HG03060 (cell line): ENCODE measurements at regions not wholly inside any gene's neighbourhood (a gene's known extent, or its start where the extent isn't known, plus 50 kb on each side); places are given as distances from the start of the nearest gene placed in this dataset.
"Not testable (repeated sequence)": the region's sequence is repeated elsewhere in the genome, so short reads cannot be mapped to it uniquely, and the experiment has no call there.

Source experiments
- ATAC-seq: cut with Tn5 transposase; IDR thresholded peaks from one replicate; pipeline ENCODE4 v1.9.1; 2021; ENCODE audit warnings: low read depth, moderate number of reproducible peaks; ENCODE audit not compliant: unreplicated experiment

DNA sequence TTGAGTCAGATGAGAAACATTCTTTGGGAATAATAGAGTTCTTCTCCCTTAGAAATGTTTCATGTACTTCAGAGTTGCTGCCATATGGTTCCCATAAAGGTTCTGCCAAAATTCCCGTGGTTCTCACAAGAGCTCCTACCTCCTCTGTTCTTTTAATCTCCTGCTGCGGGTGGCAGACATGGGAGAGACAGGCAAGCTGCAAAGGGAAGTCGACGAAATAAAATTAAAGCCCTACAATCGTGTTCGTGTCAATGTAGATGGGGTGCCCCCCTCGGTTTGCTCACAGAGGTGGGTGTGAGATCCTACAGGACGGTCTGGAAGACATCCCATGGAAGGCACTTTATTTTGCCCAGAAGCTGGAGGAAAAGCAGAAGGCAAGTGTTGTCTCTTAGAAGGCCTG, 276.0 kb downstream of the RWDD3 start:
- no peak for ATAC-seq

DNA sequence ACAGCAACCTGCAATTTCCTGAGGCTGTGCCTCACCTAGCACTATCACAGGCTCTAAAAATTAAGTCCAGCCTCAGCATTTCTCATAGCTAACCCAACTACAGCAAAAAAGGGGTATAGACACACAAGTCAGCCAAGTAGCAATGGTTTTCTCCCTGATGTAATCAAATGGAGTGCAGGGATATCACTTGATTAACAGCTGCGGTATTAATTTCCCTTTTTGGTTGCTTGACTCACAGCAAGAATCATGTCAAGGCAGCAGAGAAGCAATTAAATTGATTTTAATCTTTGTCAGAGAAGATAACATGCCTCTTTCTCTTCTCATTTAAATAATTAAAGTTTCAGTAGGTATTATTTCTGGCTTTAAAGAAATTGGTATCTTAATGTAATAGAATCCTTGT, 278.9 kb downstream of the RWDD3 start:
- no peak for ATAC-seq

DNA sequence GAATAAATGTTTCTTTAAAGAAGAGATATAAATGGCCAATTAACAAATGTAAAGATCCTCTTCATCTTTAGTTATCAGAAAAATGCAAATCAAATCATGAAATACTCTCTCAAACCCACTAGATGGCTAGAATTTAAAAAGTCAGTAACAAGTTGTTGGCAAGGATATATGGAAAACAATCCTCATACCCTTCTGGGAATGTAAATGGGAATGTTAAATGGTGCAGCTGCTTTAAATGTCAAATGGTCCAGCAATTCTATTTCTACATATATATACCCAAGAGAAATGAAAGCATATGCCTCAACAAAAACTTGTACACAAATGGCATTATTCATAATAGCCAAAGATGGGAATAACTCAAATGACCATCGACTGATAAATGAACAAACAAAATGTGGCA, 283.5 kb downstream of the RWDD3 start:
- ATAC-seq, result no peak

DNA sequence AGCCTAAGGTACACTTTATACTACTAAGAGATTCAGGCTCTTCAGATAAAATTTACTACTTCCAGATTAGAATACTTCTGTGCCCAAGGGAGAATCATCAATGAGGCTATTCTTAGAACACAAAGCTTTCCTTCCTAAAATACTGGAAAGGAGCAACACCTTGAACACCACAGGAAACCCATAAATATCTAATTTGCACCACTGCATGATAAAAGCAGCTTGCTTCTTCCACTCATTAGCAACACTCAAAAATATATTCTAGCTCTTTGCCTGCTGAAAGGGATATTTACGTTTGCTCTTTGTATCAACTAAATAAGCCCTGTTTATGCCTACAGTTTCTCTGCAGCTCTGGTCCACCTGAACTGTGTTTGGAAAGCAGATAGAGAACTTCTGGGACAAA, 284.3 kb downstream of the RWDD3 start:
- ATAC-seq, result no peak

DNA sequence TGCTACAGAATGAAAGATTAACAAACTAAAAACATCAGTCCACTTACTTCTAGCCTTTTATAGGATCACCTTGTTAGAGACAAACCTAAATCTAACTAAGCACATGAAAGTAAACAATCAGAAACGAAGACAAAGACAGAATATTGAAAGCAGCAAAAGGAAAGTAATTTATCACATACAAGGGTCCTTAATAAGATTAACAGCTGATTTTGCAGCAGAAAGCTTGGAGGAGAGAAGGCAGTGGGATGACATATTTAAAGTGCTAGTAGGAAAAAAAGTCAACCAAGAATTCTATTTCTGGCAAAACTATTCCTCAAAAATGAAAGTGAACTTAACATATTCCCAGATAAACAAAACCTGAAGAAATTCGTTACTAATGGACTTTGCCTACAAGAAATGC, 286.4 kb downstream of the RWDD3 start:
- no peak for ATAC-seq

DNA sequence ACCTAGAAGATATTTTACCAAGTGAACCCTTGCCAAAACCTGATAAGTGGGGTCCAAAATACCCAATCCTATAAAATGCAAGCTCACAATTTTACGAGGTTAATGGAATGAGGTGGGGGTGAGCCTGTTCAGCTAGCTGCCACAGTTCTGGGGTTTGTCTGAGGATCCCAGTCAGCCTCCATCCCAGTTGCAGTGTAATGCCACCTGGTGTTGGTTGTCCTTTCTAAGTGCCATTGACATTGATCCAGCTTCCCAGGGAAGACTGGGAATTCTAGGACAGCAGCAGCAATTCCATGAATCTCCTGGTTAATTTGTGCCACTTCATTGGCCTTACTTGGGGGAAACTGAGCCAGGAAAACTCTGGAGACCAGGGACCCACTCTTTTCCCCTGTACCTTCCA, 298.3 kb downstream of the RWDD3 start:
- ATAC-seq, result no peak

DNA sequence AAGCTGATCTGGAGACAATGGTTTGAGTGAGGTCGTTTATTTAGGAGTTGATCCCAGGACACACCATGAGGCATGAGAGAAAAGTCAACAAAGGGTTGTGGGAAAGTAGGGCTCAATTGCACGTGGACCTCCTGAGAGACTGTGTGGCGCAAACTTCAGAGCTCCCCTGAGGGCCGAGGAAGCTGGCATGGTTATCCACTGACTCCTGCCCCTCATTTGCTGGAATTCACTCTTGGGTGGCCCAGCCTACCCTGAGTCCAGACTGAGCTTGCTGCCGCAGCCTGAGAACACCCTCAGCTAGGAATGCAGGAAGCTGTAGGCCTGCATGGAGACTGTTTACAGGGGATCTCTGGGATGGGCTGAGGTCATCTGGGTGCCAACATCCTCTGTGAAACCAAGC, 301.0 kb downstream of the RWDD3 start:
- ATAC-seq, result no peak

DNA sequence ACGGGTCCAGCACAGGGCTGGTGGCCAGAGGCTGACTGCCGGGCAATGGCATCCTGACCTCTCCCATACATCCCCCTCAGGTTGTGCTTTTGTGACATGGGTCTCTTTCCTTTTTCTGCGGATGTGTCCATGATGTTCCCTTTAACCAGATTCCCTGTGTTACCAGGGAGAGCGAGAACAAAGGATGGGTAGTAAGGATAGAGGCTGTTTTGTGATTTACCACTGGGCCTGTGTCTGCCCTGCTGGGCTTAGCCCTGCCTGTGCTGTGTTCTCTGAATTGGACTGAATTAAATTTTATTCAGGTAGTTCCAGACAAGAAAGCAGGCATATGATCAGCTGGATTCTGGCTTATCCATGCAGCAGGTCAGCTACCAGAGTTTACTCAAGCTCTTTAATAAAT, 301.6 kb downstream of the RWDD3 start:
- ATAC-seq, result no peak

DNA sequence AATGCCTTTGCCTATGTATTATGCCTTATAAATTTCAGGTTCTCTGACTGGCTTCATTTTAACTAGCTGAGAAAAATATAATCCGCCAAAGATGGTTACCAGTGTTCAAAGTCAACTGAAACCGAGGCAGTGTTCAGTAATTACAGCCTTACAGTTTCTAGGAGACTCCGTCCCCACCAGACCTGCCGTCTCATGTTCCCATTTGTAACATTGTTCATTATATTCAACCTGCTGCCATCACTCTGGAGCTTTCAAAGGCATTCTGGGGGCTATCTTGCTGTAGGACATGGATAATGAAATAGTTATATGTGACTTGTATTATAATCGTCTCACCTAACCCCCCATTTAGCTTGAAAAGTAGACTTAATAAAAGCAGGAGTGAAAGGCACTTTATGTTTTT, 302.5 kb downstream of the RWDD3 start:
- ATAC-seq, result no peak

DNA sequence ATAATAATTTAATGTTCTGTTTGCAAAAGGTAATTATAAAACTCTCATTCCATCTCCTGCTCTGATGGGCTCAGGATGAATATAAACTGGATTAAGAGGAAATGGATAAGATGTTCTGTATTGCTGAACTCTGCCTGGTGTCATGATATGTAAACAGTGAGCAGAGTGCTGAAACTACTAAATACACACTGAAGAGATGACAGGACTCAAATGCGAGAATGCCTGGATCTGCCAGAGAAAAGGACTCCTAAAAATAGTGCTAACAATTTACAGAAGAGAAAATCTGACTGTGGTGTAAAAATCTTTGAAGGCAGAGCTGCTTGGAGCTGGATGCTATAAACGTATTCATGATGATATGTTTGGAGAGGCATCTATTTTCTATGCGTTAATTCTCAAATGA, 303.2 kb downstream of the RWDD3 start:
- no peak for ATAC-seq

DNA sequence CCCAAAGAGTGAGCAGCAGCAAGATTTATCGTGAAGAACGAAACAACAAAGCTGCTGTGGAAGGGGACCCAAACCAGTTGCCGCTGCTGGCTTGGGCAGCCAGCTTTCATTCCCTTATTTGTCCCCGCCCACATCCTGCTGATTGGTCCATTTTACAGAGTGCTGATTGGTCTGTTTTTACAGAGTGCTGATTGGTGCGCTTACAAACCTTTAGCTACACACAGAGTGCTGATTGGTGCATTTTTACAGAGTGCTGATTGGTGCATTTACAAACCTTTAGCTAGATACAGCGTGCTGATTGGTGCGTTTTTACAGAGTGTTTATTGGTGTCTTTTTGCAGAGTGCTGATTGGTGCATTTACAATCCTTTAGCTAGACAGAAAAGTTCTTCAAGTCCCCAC, 304.2 kb downstream of the RWDD3 start:
- not testable (repeated sequence) for ATAC-seq

DNA sequence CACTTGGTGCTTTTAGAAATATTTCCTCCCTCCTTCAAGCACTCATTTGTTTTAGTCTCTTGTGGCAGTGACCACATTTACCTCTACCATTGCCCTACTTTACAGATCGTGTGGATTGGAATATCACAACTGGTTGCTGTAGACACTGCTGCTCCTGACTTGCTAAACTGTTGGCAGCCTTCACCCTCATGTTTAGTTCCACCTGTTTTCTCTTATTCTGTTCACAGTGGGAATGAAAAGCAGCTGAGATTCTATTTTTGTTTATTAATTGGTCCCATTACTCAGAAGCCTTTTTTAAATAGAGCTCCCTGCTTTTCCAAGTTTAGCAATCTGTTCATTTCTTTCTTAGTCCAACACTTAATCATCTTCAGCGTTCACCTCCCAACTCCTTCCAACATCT, 308.9 kb downstream of the RWDD3 start:
- no peak for ATAC-seq

DNA sequence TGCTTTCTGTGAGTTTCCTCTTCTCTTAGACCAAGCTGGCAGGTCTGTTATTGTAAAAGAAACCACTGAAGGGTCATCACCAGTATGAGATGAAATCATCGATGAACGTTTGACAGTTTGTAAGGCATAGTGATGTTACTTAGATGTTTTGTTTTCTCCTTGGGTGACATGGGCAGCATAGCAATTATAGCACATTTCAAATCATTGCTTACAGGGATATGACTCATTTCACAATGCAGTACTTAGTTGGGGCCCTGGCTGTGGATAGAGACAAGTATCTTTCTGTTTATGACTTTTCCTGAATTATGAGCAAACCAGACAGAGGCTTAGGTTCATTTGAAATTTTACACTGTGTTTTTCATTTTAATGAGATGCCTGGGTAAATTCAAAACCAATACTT, 313.0 kb downstream of the RWDD3 start:
- ATAC-seq, result no peak

DNA sequence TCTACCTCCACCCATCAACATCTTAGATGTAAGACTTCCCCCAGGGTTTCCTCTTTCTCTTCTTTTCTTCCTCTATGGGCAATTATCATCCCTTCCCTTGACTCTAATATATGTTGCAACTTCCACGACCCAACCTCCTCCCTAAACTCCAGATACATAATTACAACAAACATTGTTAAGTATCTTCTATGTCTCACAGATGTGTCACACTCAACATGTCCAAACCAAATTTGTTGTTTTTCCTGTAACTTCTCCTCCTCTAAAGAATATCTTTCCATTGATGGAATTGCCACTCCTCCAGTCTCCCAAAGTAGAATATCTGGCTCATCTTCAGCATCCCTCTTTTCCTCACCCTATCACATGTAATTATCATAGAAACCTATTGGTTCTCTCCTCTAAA, 314.2 kb downstream of the RWDD3 start:
- no peak for ATAC-seq

DNA sequence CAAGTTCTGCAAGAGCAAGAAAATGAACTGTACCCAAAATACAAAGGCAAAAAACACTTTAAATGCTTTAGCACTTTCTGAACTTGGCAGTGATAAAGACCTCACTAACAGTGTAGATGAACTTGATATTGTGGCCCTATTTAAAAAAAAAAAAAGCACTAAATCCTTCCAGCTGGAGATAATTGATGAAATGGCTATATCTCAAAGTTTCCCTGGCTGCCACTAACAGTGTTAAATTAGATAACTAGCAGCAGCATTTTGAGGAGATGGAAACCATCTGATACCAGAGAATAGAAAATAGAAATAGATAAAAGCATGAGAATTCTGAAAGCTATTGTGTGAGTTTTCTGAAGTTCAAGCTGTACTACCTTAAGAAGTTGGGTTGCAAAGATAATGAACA, 317.2 kb downstream of the RWDD3 start:
- no peak for ATAC-seq

DNA sequence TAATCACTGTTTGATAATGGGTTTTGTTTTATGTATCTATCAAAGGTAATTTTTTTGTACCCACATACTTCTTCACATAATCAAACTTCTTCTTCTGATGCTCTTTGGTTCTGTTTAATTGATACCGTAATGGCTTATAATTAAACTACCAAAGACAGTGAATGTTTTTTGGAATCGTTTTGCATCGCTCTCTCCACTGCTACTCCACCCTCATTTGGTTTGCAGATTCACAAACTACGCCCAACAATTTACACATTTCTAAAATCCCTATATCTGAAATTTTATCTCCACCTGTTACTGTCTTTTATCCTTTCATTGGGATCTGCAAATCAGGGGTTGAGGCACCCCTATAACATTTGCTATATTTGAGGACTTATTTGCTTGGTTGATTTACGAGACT, 319.6 kb downstream of the RWDD3 start:
- ATAC-seq, result no peak

DNA sequence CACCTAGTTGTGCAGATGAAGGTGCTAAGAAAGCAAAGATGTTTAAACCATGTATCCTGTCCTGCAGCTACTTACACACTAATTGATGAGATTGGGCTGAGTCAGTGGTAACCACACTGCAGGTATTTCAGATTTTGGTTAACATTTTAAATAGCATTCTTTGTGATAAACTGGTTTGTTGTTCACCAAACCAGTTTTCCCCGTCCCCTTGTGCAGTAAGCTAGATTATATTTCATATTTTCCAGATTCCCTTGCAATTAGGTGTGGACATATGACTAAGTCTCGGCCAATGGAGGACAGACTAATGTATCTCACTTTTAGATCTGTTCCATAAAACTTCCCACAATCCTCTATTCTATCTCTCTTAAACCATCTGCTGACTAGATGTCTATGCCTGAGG, 320.4 kb downstream of the RWDD3 start:
- ATAC-seq, result no peak

DNA sequence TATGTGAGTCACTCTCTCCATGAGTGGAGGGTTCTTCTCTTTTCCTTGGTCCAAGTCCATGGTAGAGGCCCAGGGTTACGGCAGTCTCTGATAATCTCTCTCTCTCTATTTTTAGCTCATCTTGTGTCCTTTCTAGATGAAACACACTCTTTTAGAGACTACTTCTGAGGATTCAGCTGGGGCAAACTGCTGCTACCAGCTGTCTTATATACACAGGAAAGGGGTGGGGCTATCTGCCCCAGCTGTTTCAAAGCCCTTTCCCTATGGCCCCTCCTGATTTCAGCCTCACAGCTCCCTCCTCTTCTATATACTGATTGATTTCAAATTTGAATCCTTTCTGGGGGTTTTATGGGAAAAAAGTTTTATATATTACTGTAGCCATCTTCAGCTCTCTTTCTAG, 324.8 kb downstream of the RWDD3 start:
- ATAC-seq, result no peak

DNA sequence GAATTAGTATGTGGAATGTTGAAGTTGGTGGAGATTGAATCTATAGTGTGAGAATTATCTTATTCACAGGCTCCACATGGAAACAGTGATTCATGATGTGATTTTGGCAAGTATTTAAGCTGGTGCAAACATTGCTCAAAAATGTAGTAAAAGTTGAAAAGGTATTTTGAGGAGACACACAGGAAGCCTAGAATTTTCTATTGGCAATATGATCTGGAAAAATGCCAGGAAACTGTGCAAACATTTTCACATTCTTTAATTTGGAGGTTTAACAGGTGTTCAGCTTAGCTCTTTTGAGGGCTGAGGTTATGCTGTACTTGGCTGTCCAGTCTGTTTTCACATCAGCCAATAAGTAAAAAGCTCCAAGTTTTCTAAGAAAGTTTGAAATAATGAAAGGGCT, 327.3 kb downstream of the RWDD3 start:
- no peak for ATAC-seq

DNA sequence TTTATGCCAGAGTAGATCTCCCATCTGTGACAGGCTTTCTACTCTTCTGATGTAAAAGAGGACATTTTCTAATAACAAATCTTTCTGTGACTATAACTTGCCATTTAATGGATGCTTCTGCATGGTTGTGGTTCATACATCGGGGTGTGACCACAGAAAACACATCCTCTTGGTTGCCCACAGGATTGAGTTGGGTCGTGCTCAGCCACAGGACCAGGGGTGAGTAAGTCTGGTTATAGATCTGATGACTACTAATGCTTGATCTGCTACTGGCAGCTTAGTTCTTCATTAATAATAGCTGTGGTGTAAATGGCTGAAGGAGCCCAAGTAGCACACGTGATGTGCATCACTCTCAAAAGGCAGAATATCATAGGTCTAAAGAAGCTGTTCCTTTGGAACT, 328.2 kb downstream of the RWDD3 start:
- ATAC-seq, result no peak

DNA sequence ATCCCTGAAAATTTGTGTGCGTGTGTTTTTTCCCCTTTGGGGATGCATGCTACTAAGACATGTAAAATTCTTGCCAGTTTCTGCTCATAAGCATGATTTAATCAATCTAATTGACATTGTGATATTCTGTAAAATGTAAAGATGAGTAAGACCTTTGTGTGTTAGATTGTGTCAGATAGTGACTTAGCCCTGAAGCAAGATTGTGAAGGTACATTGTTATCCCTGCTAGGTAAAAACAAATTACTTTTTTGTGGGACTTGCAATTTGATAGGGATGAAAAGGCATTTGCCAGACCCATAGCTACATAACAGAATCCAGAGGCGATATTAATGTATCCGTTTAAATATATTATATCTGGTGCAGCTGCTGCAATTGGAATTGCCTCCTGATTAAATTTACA, 338.0 kb downstream of the RWDD3 start:
- ATAC-seq, result no peak

DNA sequence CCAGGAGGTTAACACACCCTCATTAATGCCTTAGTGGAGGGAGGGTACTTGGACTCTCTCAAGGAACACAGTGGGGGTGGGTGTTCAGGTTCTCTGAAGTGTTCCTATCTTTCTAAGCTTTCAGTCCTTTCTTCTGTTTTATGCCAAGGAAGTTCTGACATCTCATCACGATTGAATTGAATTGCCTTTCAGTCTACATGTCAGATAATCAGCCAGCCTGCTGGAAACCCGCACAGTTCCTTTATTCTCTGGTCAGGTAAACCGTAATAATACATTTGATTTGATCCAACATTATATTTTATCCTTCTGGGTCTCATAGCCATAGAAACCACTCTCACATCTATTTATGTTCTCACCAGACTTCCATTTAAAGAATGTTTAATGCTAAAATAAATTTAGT, 339.0 kb downstream of the RWDD3 start:
- no peak for ATAC-seq

DNA sequence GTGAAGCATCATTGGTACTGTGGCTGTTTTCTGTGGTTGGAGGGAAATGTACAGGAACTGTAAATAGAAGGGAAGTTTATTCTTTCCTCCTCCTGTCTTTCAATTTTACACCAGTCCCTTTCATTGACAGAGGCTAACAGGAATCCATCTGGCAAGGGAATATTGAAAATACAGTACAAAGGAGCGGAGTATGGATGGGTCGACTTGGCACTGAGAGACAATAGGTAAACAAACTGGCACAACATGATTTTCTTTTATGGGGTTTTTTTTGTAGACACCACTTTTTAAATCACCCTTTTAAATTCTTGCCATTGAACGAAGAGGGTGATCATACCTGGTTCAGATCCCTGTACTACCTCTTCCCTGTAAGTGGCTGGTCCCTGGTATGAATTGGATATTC, 341.3 kb downstream of the RWDD3 start:
- no peak for ATAC-seq

DNA sequence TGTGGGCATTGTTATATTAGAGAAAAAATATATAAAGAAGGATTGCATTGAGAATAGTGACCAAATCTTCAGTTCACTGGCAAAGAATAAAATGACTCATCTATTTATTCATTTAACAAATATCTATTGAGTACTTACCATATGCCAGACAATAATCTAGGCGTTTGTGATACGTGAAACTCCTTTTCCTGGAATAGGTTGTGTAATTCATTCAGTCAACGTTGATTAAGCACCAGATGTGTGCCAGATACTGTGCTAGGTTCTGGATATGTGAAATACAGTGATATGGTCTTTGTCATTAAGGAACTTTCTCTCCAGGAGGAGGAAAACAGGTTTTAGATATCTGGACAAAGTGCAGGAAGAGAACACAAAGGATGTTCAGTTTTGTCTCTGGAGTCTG, 344.5 kb downstream of the RWDD3 start:
- no peak for ATAC-seq
